ENCODE measurements at regions not wholly inside any gene's neighbourhood (a gene's known extent, or its start where the extent isn't known, plus 50 kb on each side); places are given as distances from the start of the nearest gene placed in this dataset.

- TF ChIP-seq, protein P1, sequence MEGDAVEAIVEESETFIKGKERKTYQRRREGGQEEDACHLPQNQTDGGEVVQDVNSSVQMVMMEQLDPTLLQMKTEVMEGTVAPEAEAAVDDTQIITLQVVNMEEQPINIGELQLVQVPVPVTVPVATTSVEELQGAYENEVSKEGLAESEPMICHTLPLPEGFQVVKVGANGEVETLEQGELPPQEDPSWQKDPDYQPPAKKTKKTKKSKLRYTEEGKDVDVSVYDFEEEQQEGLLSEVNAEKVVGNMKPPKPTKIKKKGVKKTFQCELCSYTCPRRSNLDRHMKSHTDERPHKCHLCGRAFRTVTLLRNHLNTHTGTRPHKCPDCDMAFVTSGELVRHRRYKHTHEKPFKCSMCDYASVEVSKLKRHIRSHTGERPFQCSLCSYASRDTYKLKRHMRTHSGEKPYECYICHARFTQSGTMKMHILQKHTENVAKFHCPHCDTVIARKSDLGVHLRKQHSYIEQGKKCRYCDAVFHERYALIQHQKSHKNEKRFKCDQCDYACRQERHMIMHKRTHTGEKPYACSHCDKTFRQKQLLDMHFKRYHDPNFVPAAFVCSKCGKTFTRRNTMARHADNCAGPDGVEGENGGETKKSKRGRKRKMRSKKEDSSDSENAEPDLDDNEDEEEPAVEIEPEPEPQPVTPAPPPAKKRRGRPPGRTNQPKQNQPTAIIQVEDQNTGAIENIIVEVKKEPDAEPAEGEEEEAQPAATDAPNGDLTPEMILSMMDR (IDR thresholded peaks at IDR 0.05): no peak
- no peak for TF ChIP-seq POLR2A (IDR thresholded peaks at IDR 0.05)
These were observed 578.9 kb upstream of the SEMA3D start for GRCh38 chr7:85765698-85766298.

All from esophagus squamous epithelium (tissue), 4 donors.